Trophoblast cell (in vitro differentiated cells and primary cell): ENCODE measurements at regions not wholly inside any gene's neighbourhood (a gene's known extent, or its start where the extent isn't known, plus 50 kb on each side); places are given as distances from the start of the nearest gene placed in this dataset.

Source experiments
- DNase-seq, 2 donors: peaks; one replicate each; pipeline ENCODE4 v3.0.0-alpha.2; 2016
- H2AFZ ChIP-seq: 2 replicates; pipeline ENCODE4 v1.6.1; 2013; ENCODE audit warnings: low read length, moderate library complexity, mild to moderate bottlenecking; ENCODE audit not compliant: insufficient read depth, poor library complexity
- H2AK5ac ChIP-seq: 2 replicates; pipeline ENCODE4 v1.6.1; 2013; ENCODE audit warnings: mild to moderate bottlenecking, low read length
- H2BK120ac ChIP-seq: 2 replicates; pipeline ENCODE4 v1.6.1; 2013; ENCODE audit warnings: low read length, mild to moderate bottlenecking, moderate library complexity; ENCODE audit not compliant: insufficient read depth, poor library complexity
- H2BK12ac ChIP-seq: 2 replicates; pipeline ENCODE4 v1.6.1; 2013; ENCODE audit warnings: mild to moderate bottlenecking, low read length, moderate library complexity
- H2BK5ac ChIP-seq: 2 replicates; pipeline ENCODE4 v1.6.1; 2013; ENCODE audit warnings: low read length, low read depth, moderate library complexity, mild to moderate bottlenecking; ENCODE audit not compliant: poor library complexity
- H3K14ac ChIP-seq: 2 replicates; pipeline ENCODE4 v1.6.1; 2013; ENCODE audit warnings: mild to moderate bottlenecking, low read length
- H3K18ac ChIP-seq: 2 replicates; pipeline ENCODE4 v1.6.1; 2013; ENCODE audit warnings: mild to moderate bottlenecking, low read length
- H3K23ac ChIP-seq: 2 replicates; pipeline ENCODE4 v1.6.1; 2013; ENCODE audit warnings: low read length
- H3K27ac ChIP-seq: 2 replicates; pipeline ENCODE4 v1.5.1; 2013; ENCODE audit warnings: low read depth, mild to moderate bottlenecking, inconsistent platforms, low read length, moderate library complexity
- H3K27me3 ChIP-seq: 2 replicates; pipeline ENCODE4 v1.6.1; 2013; ENCODE audit warnings: inconsistent platforms, mild to moderate bottlenecking, low read length, moderate library complexity; ENCODE audit not compliant: insufficient read depth
- H3K36me3 ChIP-seq, 2 experiments: 1 replicate in 1 of 2; 2 replicates in 1 of 2; pipeline ENCODE4 v1.6.1; 2013; ENCODE audit warnings: low read length in 2 of 2, mild to moderate bottlenecking in 2 of 2, moderate library complexity in 1 of 2; ENCODE audit not compliant: insufficient read depth in 2 of 2, control insufficient read depth in 1 of 2
- H3K4ac ChIP-seq: 2 replicates; pipeline ENCODE4 v1.6.1; 2013; ENCODE audit warnings: low read depth, mild to moderate bottlenecking, low read length, moderate library complexity
- H3K4me1 ChIP-seq, 2 experiments: 1 replicate in 1 of 2; 2 replicates in 1 of 2; pipeline ENCODE4 v1.6.1; 2013; ENCODE audit warnings: low read length in 2 of 2, mild to moderate bottlenecking in 2 of 2, moderate library complexity in 1 of 2; ENCODE audit not compliant: insufficient read depth in 2 of 2, control insufficient read depth in 1 of 2
- H3K4me2 ChIP-seq: 2 replicates; pipeline ENCODE4 v1.6.1; 2013; ENCODE audit warnings: inconsistent platforms, mild to moderate bottlenecking, low read length, moderate library complexity
- H3K4me3 ChIP-seq: 2 replicates; pipeline ENCODE4 v1.5.1; 2013; ENCODE audit warnings: mild to moderate bottlenecking, low read depth, low read length, inconsistent platforms
- H3K79me1 ChIP-seq: one replicate; pipeline ENCODE4 v1.6.1; 2013; ENCODE audit warnings: low read length
- H3K79me2 ChIP-seq: 2 replicates; pipeline ENCODE4 v1.6.1; 2013; ENCODE audit warnings: low read length, mild to moderate bottlenecking; ENCODE audit not compliant: control insufficient read depth, insufficient read depth, poor library complexity
- H3K9ac ChIP-seq: 2 replicates; pipeline ENCODE4 v1.6.1; 2013; ENCODE audit warnings: mild to moderate bottlenecking, low read length
- H3K9me3 ChIP-seq: 2 replicates; pipeline ENCODE4 v1.6.1; 2013; ENCODE audit warnings: low read depth, mild to moderate bottlenecking, control low read depth, inconsistent platforms, low read length; ENCODE audit not compliant: insufficient read depth
- H4K12ac ChIP-seq: 2 replicates; pipeline ENCODE4 v1.6.1; 2013; ENCODE audit warnings: low read depth, mild to moderate bottlenecking, low read length, moderate library complexity
- H4K8ac ChIP-seq: 2 replicates; pipeline ENCODE4 v1.6.1; 2013; ENCODE audit warnings: low read depth, mild to moderate bottlenecking, low read length, moderate library complexity
- H4K91ac ChIP-seq: one replicate; pipeline ENCODE4 v1.6.1; 2013; ENCODE audit warnings: low read depth, mild to moderate bottlenecking, low read length, moderate library complexity
- WGBS: extraction: QIAGEN DNeasy Blood & Tissue Kit; methylation state at CpG from one replicate; pipeline ENCODE4 v1.1.7; 2013; ENCODE audit warnings: missing lambda C conversion rate; ENCODE audit not compliant: insufficient read length, insufficient coverage; ENCODE audit errors: extremely low coverage; 5-methylcytosine and 5-hydroxymethylcytosine counted together

DNA sequence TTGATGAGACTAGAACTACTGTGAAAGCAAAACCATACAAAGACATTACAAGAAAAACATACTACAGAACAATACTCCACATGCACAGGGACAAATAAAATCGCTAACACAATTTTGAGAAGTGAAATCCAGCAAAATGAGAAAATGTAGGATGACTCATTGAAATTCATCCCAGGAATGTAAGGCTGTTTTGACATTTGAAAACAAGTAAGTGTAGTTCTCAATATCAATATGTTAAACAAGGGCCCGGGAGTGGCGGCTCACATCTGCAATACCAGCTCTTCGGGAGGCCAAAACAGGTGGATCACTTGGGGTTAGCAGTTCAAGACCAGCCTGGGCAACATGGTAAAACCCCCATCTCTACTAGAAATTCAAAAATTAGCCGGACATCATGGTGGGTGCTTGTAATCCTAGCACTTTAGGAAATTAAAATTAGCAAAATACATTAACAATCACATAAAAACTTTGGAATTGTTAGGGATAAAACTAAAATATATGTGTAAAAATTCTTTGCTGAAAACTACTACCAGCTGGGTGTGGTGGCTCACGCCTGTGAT lies 113.7 kb upstream of the ADARB2 start:
- no peak for DNase-seq
- Histone ChIP-seq H3K36me3 (no peaks in the 10 kb centered on the region), H2BK120ac (no peak overlapping the region), H4K8ac (no peak overlapping the region), H3K9me3 (no peaks in the 10 kb centered on the region), H2BK5ac (no peak overlapping the region), H3K4me1 (no peaks in the 10 kb centered on the region), H3K27me3 (no peaks in the 10 kb centered on the region), H2BK12ac (no peak overlapping the region), H3K23ac (no peak overlapping the region), H3K14ac (no peak overlapping the region), H3K4me2 (no peak overlapping the region), H3K27ac (no peak overlapping the region), H2AK5ac (no peak overlapping the region), H3K18ac (no peak overlapping the region), H3K79me2 (no peaks in the 10 kb centered on the region), H4K12ac (no peak overlapping the region), H3K9ac (no peak overlapping the region), H2AFZ (no peak overlapping the region), H3K4ac (no peak overlapping the region), H3K4me3 (no peak overlapping the region), H4K91ac (no peak overlapping the region), H3K79me1 (no peaks in the 10 kb centered on the region)
- WGBS: no CpG with 5 or more reads among the region's 6 CpGs

- H3K4ac ChIP-seq: no peak overlapping the region
- DNase-seq: no peak
- WGBS: no CpG with 5 or more reads among the region's 18 CpGs
- H3K18ac ChIP-seq: no peak overlapping the region
- no peaks in the 10 kb centered on the region for H3K79me1 ChIP-seq
- H2AFZ ChIP-seq: no peak overlapping the region
- no peak overlapping the region for H3K23ac ChIP-seq
- no peaks in the 10 kb centered on the region for H3K27me3 ChIP-seq
- H3K9ac ChIP-seq: no peak overlapping the region
- no peak overlapping the region for H2BK5ac ChIP-seq
- no peaks in the 10 kb centered on the region for H3K9me3 ChIP-seq
- H4K8ac ChIP-seq: no peak overlapping the region
- no peak overlapping the region for H3K14ac ChIP-seq
- H3K4me3 ChIP-seq: no peak overlapping the region
- H4K91ac ChIP-seq: no peak overlapping the region
- H3K79me2 ChIP-seq: no peaks in the 10 kb centered on the region
- H2BK120ac ChIP-seq: no peak overlapping the region
- H2BK12ac ChIP-seq: no peak overlapping the region
- no peak overlapping the region for H3K4me2 ChIP-seq
- H3K4me1 ChIP-seq: no peaks in the 10 kb centered on the region
- no peak overlapping the region for H4K12ac ChIP-seq
- no peak overlapping the region for H3K27ac ChIP-seq
- H3K36me3 ChIP-seq: no peaks in the 10 kb centered on the region
- no peak overlapping the region for H2AK5ac ChIP-seq
Measured at GRCh38 chr10:1847361-1847760, 110.0 kb upstream of the ADARB2 start.

DNA sequence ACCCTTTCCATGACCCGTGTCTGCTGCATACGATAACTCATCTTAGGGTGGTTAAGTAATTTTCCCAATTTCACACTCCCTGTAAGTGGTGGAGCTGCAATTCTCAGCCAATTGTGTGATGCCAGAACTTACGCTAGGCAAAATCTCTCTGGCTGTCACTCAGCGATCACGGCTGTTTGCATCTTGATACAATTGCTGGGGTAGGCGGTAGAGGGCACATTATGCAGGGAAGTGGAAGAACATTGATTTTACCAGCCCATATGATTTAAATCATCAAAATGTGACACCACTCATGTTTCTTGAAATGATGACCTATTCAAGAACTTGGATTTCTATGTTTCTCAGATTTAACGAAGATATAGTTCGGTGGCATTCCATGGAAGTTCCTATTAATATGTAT lies 108.7 kb upstream of the ADARB2 start:
- H3K36me3 ChIP-seq: no peaks in the 10 kb centered on the region
- no peak overlapping the region for H2BK12ac ChIP-seq
- H4K12ac ChIP-seq: no peak overlapping the region
- H3K4me2 ChIP-seq: no peak overlapping the region
- H3K27me3 ChIP-seq: no peaks in the 10 kb centered on the region
- H2AK5ac ChIP-seq: no peak overlapping the region
- H3K14ac ChIP-seq: no peak overlapping the region
- no peak overlapping the region for H3K18ac ChIP-seq
- no peak overlapping the region for H3K23ac ChIP-seq
- no peak overlapping the region for H3K4ac ChIP-seq
- no peak for DNase-seq
- no peaks in the 10 kb centered on the region for H3K79me2 ChIP-seq
- H2BK120ac ChIP-seq: no peak overlapping the region
- H3K79me1 ChIP-seq: no peaks in the 10 kb centered on the region
- no peak overlapping the region for H3K27ac ChIP-seq
- no peak overlapping the region for H3K4me3 ChIP-seq
- H3K9me3 ChIP-seq: peaks cover 3% of the 10 kb centered on the region
- H4K8ac ChIP-seq: no peak overlapping the region
- no peak overlapping the region for H2BK5ac ChIP-seq
- H2AFZ ChIP-seq: no peak overlapping the region
- WGBS: no CpG with 5 or more reads among the region's 8 CpGs
- H4K91ac ChIP-seq: no peak overlapping the region
- no peak overlapping the region for H3K9ac ChIP-seq
- no peaks in the 10 kb centered on the region for H3K4me1 ChIP-seq

GRCh38 chr10:1841759-1842158 lies 104.4 kb upstream of the ADARB2 start:
- no peak overlapping the region for H3K27ac ChIP-seq
- WGBS: no CpG with 5 or more reads among the region's 3 CpGs
- no peak overlapping the region for H2BK12ac ChIP-seq
- H4K8ac ChIP-seq: no peak overlapping the region
- no peak overlapping the region for H3K4me2 ChIP-seq
- H2AK5ac ChIP-seq: no peak overlapping the region
- no peak overlapping the region for H4K91ac ChIP-seq
- no peak overlapping the region for H3K14ac ChIP-seq
- no peaks in the 10 kb centered on the region for H3K4me1 ChIP-seq
- no peaks in the 10 kb centered on the region for H3K36me3 ChIP-seq
- H3K4me3 ChIP-seq: peak overlapping the region; percentile 45
- peaks cover 3% of the 10 kb centered on the region for H3K9me3 ChIP-seq
- no peak overlapping the region for H3K4ac ChIP-seq
- no peak for DNase-seq
- H3K79me1 ChIP-seq: no peaks in the 10 kb centered on the region
- no peak overlapping the region for H3K18ac ChIP-seq
- H3K27me3 ChIP-seq: no peaks in the 10 kb centered on the region
- no peak overlapping the region for H4K12ac ChIP-seq
- no peak overlapping the region for H2BK120ac ChIP-seq
- H2AFZ ChIP-seq: no peak overlapping the region
- no peaks in the 10 kb centered on the region for H3K79me2 ChIP-seq
- H3K23ac ChIP-seq: peak overlapping the region; percentile 86
- H3K9ac ChIP-seq: peak overlapping the region; percentile 68
- no peak overlapping the region for H2BK5ac ChIP-seq
